ENCODE measurements at regions not wholly inside any gene's neighbourhood (a gene's known extent, or its start where the extent isn't known, plus 50 kb on each side); places are given as distances from the start of the nearest gene placed in this dataset.

DNA sequence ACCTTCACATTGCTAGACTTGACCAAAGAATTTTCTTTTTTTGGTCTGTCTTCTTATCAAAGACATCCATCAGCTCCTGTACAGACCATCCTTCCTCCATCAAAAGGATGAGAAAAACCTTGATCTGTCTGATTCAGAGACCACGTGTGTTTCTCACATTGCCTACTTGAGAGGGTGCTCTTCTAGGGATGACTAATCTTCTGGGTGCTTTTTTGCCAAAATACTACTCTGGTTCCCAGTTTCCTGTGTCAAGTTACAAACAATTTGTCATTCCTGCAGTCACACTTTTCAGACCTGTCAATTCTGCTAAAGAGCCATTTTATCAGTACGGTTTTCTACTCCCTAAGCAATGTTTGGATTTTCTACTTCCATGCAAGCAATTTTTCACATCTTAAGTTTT is 492.2 kb downstream of the CDH11 start:
- DNase-seq (ENCODE audit: low read depth, low spot score) (no peak), ATAC-seq (no peak), FAIRE-seq (no peak)
- TF ChIP-seq YY1 (IDR thresholded peaks at IDR 0.05; ENCODE audit: low read depth, low read length): no peak
- no peak for TF ChIP-seq TCF12 (IDR thresholded peaks at IDR 0.05; ENCODE audit: low read depth, low read length)
- TF ChIP-seq STAT1 (conservative IDR thresholded peaks at IDR 0.05): no peak
- TF ChIP-seq FOS (IDR thresholded peaks at IDR 0.05; ENCODE audit: borderline replicate concordance, extremely low read depth, insufficient read length): no peak
- TF ChIP-seq POLR2A (IDR thresholded peaks at IDR 0.05; ENCODE audit: low read depth, low read length): no peak
- no peak for TF ChIP-seq KAT2A (conservative IDR thresholded peaks at IDR 0.05; ENCODE audit: control insufficient read depth, low read depth, low read length)
- no peaks in the 10 kb centered on the region for H3K27me3 ChIP-seq (replicated peaks in 1 of 2; ENCODE audit: control insufficient read depth in 2 of 2, insufficient read depth in 2 of 2, low read length in 1 of 2)
- H3K36me3 ChIP-seq (ENCODE audit: control insufficient read depth in 2 of 2, insufficient read depth in 2 of 2, low read length in 1 of 2): no peaks in the 10 kb centered on the region
- H3K4me2 ChIP-seq (ENCODE audit: control insufficient read depth, insufficient read depth): no peak overlapping the region
- BruUV-seq (replicated peaks): no TSS peak
- no peak overlapping the region for H3K9ac ChIP-seq (ENCODE audit: control insufficient read depth, insufficient read depth, low read length)
- RAD21 ChIA-PET (ENCODE audit: unreplicated experiment): no interaction called here
- H2AFZ ChIP-seq (ENCODE audit: control insufficient read depth, low read depth, low read length): no peak overlapping the region
- no peaks in the 10 kb centered on the region for H3K4me1 ChIP-seq (ENCODE audit: control insufficient read depth, insufficient read depth, low read length)
- POLR2A ChIA-PET: no interaction called here
- intact Hi-C loops (cut with micrococcal nuclease; ENCODE audit: unreplicated experiment): no loop called here
- no peak overlapping the region for H3K4me3 ChIP-seq
- no peak overlapping the region for H3K27ac ChIP-seq (ENCODE audit: control insufficient read depth, insufficient read depth)
- H3K79me2 ChIP-seq (ENCODE audit: control insufficient read depth, insufficient read depth, low read length): no peaks in the 10 kb centered on the region
- SMC1A ChIA-PET (ENCODE audit: uncharacterized antibody, unreplicated experiment): no interaction called here
- WGBS (ENCODE audit: insufficient coverage, insufficient replicate concordance, low lambda C conversion rate, missing lambda C conversion rate): 26% methylated on average over 2 of the region's 2 CpGs
- in situ Hi-C loops (cut with MboI): no loop called here
- no peaks in the 10 kb centered on the region; the same call in 2 of the 3 replicates for H3K9me3 ChIP-seq (replicated peaks; ENCODE audit: control insufficient read depth, insufficient read depth, low read length)
- CTCF ChIA-PET: no interaction called here
- no peaks in the 10 kb centered on the region for H4K20me1 ChIP-seq (ENCODE audit: control insufficient read depth, insufficient read depth)

GRCh38 chr16:64627781-64628180 is 494.1 kb downstream of the CDH11 start:
- CTCF ChIA-PET: no interaction called here
- H3K36me3 ChIP-seq (ENCODE audit: control insufficient read depth in 2 of 2, insufficient read depth in 2 of 2, low read length in 1 of 2): no peaks in the 10 kb centered on the region

More at GRCh38 chr16:64627781-64628180, 494.1 kb downstream of the CDH11 start:
- H3K27ac ChIP-seq (ENCODE audit: control insufficient read depth, insufficient read depth): no peak overlapping the region
- DNase-seq (ENCODE audit: low read depth, low spot score) (no peak), ATAC-seq (no peak), FAIRE-seq (no peak)
- ChIA-PET SMC1A (ENCODE audit: uncharacterized antibody, unreplicated experiment) (no interaction called here), RAD21 (ENCODE audit: unreplicated experiment) (no interaction called here), POLR2A (no interaction called here)
- TF ChIP-seq MLLT1 (IDR thresholded peaks at IDR 0.05): no peak
- no peak overlapping the region for H3K4me2 ChIP-seq (ENCODE audit: control insufficient read depth, insufficient read depth)
- no peaks in the 10 kb centered on the region for H3K4me1 ChIP-seq (ENCODE audit: control insufficient read depth, insufficient read depth, low read length)
- 13% methylated on average over 7 of the region's 7 CpGs for WGBS (ENCODE audit: insufficient coverage, insufficient replicate concordance, low lambda C conversion rate, missing lambda C conversion rate)
- no peaks in the 10 kb centered on the region; the same call in 2 of the 3 replicates for H3K9me3 ChIP-seq (replicated peaks; ENCODE audit: control insufficient read depth, insufficient read depth, low read length)
- no peak overlapping the region for H3K4me3 ChIP-seq
- H3K9ac ChIP-seq (ENCODE audit: control insufficient read depth, insufficient read depth, low read length): no peak overlapping the region
- H4K20me1 ChIP-seq (ENCODE audit: control insufficient read depth, insufficient read depth): no peaks in the 10 kb centered on the region
- intact Hi-C loops (cut with micrococcal nuclease; ENCODE audit: unreplicated experiment): no loop called here
- H2AFZ ChIP-seq (ENCODE audit: control insufficient read depth, low read depth, low read length): no peak overlapping the region
- no peaks in the 10 kb centered on the region for H3K79me2 ChIP-seq (ENCODE audit: control insufficient read depth, insufficient read depth, low read length)
- no peaks in the 10 kb centered on the region for H3K27me3 ChIP-seq (replicated peaks in 1 of 2; ENCODE audit: control insufficient read depth in 2 of 2, insufficient read depth in 2 of 2, low read length in 1 of 2)
- in situ Hi-C loops (cut with MboI): no loop called here
- BruUV-seq (replicated peaks): no TSS peak
